ENCODE measurements at regions not wholly inside any gene's neighbourhood (a gene's known extent, or its start where the extent isn't known, plus 50 kb on each side); places are given as distances from the start of the nearest gene placed in this dataset.
A peak's percentile ranks its signal among the peaks of the same experiment; 100 is the strongest.

DNA sequence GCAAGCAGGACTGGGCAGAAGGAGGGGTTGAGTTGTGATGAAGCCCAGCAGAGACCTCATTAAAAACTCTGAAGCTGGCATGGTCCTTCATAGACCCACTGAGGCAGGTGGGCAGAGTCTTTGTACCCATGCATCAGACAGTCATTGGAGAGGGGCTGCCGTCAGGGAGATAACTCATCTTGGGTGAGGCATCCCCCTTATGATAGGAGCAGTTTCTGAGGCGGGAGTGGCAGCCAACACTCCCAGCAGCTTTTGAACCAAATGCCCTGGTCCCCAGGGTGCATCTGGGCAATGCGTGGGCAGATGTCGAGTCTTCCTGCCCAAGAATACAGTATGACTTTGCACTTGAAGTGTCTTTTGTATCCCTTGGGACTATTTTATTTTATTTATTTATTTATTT is 68.1 kb downstream of the HTR5A start:
- no peak for DNase-seq

- DNase-seq: no peak
Observed at GRCh38 chr7:155141562-155141961, 71.4 kb downstream of the HTR5A start.

DNA sequence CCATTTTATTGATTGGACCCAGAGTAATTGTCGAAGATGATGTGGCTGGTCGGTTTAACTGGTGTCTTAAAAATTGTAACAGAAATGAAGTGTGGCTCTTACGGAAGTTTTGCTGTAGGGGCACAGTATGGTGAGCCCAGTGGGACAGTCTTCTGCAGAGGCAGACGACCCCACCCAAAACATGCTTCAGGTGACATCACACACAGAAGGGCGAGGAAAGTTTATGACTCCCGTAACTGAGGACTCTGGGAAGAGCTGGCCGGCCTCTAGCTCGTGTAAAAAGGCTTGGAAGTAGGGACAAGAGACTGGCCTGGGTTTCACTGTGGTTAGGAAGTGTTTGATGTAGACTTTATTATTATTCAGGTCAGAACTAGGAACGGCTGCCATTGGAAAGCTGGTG is 73.3 kb downstream of the HTR5A start:
- DNase-seq: no peak

DNA sequence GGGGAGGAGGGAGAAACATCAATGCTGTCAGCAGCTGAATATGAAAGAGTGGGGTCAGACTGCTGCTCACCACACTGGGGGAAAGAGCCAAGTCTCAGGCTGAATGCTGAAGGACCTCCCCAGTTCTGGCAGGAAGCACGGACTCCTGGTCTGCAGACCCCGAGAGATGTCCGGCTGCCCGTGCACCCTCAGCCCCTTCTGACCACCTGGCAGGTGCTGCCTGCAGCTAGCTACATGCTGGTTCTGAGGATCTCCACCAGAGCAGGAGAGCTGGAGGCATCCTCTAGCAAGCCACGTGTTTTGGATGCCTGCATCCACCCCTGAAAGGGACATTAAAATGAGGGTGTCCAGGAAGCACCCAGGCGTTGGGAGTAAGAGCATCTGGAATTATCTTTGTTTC is 74.2 kb downstream of the HTR5A start:
- no peak for DNase-seq

- no peak for DNase-seq
Observed at GRCh38 chr7:155145477-155146255, 75.5 kb downstream of the HTR5A start.

DNA sequence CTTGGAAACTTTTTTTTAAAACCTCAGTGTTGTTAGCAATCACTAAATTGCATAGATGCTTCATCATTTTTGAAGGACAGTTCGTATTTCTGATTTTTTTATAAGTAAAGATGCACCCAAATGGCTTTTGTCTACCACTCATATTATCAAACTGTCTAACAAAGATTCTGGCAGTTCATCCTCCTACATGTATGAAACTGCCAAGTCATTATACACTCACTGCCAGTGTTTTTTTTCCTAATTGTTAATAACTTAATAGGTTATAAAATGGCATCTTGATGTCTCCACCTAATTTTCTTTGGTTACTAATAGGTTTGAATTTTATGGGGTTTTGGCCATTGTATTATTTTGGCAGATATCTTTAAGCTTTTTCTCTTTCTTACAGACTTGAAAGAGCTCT is 77.0 kb downstream of the HTR5A start:
- no peak for DNase-seq

GRCh38 chr7:155147624-155148023 is 77.5 kb downstream of the HTR5A start:
- DNase-seq: no peak

GRCh38 chr7:155153676-155154075 is 83.6 kb downstream of the HTR5A start:
- DNase-seq: no peak

DNA sequence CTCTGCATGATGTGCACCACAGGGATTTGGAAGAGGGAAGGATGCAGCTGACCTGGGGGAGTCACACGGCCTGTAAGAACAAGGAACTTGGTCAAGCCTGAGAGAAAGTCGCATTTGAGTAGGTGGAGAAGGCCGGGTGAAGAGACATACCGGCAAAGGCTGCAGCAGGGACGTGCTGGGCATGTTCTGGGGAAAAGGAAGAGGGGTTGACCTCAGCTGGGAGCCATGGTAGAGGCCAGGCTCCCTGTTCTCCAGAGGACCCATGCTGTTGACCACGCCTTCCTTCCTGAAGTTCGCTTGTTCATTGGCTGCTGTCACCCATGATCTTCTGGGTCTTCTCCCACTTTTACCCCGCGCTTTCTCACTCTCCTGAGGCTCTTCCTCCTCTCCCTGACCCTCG is 84.5 kb downstream of the HTR5A start:
- DNase-seq: no peak

- no peak for DNase-seq
Observed at GRCh38 chr7:155161690-155162089, 91.6 kb downstream of the HTR5A start.

GRCh38 chr7:155162422-155162821 is 92.3 kb downstream of the HTR5A start:
- DNase-seq: no peak

GRCh38 chr7:155163696-155164095 is 93.6 kb downstream of the HTR5A start:
- no peak for DNase-seq

GRCh38 chr7:155164316-155164715 is 94.2 kb downstream of the HTR5A start:
- no peak for DNase-seq

GRCh38 chr7:155166108-155166507 is 96.0 kb downstream of the HTR5A start:
- peak; percentile 35 for DNase-seq

DNA sequence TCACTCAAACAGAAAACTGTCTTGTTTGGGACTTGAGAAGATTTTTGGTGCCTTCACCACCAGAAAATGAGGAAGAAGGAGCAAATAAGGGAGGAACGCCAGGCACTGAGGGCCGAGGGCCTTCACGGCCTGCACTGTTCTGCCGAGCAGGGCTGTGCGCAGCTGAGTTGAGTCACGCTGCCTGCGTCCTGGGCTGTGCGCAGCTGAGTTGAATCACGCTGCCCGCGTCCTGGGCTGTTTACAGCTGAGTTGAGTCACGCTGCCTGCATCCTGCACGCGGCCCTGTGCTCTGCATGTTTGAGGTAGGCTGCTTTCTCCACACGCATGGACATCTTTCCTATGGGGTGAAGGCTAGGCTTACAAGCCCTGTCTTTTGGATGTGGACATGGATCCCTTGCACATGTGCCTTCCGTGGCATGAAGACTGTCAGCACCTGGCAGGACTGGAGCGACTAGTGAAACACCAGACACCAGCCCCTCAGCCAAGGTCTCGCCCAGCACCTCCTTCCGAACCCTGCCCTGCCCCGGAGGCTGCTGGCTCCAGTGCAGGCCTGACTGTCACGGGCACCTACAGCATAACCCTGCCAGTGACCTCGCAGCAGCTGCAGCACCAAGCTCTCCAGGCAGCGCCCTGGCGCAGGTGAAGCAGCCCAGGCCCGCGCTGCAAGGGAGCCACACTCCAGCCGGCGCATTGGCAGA is 96.7 kb downstream of the HTR5A start:
- no peak for DNase-seq

GRCh38 chr7:155167706-155168365 is 97.7 kb downstream of the HTR5A start:
- no peak for DNase-seq

DNA sequence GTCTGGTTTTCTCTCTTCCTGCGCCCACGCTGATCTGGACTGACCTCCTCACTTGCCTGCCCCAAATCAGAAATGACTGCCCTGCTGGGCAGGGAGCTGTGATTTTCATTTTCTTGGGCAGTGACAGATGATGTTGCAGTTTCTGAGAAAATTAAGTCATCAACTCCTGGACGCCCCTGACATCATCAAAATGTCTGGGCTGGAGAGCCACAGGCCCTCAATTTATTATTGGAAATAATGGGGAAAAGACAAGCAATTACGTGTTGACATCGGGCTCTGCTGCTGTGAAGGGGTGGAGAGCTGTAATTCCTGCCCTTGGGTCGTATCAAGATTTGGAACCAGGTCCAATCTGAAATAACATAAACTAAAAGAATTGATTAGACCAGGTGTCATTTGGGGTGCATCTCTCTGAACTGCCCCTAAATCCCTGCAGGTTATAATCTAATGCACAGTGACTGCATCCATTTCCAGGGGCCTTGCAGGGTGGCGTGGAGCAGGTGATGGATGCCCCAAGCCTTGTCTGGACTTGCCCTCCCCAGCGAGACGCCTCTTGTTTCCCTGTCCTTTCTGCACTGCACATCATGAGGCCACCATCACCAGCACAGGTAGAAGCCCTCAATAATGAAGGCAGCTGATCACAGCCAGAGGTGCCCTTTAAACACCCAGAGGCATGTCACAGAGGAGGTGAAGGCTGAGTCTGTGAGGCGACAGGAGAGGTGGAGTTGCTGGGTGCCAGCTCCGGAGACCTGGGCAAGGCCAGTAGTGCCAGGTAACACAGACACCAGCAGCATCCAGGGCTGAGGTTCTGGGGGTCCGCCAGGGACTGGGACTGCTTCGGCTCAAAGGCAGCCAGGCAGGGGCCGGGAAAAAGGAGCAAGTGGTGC is 98.7 kb downstream of the HTR5A start:
- no peak for DNase-seq

DNA sequence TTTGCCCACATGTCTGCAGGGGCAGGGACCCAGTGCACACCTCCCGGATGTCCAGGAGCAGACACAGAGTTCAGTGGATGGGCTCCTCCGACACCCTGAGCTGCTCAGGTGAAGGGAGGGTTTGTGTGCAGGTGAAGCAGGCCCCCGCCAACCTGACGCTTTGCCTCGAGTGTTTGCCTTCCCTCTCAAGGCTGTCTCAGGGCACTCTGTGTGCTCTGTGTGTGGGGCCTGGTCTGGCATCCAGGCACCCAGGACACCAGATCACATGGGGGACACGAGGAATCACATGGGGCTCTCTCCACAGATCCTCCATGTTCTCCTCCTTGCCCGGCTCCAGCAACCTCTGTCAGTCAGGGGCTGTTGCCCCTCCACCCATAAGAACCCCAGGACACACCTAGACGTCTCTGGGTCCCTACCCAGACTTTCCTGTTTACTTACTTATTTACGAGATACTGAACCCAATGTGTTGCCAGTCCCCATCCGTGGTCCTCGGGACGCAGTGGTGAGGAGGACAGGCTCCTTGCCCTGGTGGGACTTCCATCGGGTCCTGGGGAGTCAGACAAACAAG is 99.5 kb downstream of the HTR5A start:
- no peak for DNase-seq

DNA sequence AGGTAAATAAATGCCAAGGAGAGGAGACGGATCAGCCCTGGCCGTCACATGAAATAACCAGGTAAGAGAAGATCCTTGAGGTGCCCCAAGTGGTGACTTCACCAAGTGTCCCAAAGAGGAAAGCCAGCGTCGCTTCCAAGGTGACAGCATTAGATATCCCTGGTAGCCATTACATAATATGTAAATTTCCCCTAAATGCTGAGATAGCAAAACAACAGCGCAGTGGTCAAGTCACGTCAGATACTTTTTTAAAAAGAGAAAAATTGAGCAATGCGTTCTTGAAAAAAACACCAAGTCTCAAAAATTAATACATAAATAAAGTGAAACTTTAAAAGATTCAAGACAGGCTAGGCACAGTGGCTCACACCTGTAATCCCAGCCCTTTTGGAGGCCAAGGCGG is 100.2 kb downstream of the HTR5A start:
- DNase-seq: no peak

GRCh38 chr7:155172141-155172540 is 102.0 kb downstream of the HTR5A start:
- no peak for DNase-seq

GRCh38 chr7:155173905-155174304 is 103.8 kb downstream of the HTR5A start:
- no peak for DNase-seq

- DNase-seq: no peak
Observed at GRCh38 chr7:155178096-155178495, 108.0 kb downstream of the HTR5A start.

- DNase-seq: no peak
Observed at GRCh38 chr7:155181768-155182167, 111.6 kb downstream of the HTR5A start.
